SK-N-SH (cell line): ENCODE measurements at regions not wholly inside any gene's neighbourhood (a gene's known extent, or its start where the extent isn't known, plus 50 kb on each side); places are given as distances from the start of the nearest gene placed in this dataset.

Experiments used
- CTCF ChIA-PET: fragments of 300-600, 350-600 bp; formaldehyde crosslinking; extraction: SDS; loops from one replicate; lab custom pipeline; 2021; lab: Yijun Ruan, JAX
- POLR2A ChIA-PET: fragments of 350-600 bp; sonication (Branson Sonifier 250); formaldehyde crosslinking; extraction: SDS; loops from one replicate; lab custom pipeline; 2020; ENCODE audit warnings: antibody characterized with exemption, inconsistent platforms; lab: Yijun Ruan, JAX
- DNase-seq: peaks from one replicate; pipeline ENCODE4 v3.0.0; 2012
- H2AFZ ChIP-seq: fragments of 200-600 bp; sonication (generic); 2 replicates; pipeline ENCODE4 v1.8.1; 2016; ENCODE audit warnings: antibody characterized with exemption, mild to moderate bottlenecking, low read depth
- H3F3A ChIP-seq: fragments of 200-600 bp; sonication (generic); replicated peaks from 2 replicates; pipeline ENCODE3; 2016; ENCODE audit warnings: antibody characterized with exemption, mild to moderate bottlenecking; ENCODE audit not compliant: insufficient read depth
- H3K27ac ChIP-seq, 2 experiments: fragments of 200-500 bp in 1 of 2; fragments of 200-600 bp in 1 of 2; sonication (Bioruptor generic) in 1 of 2; sonication (generic), shearing (Covaris generic) in 1 of 2; 2 replicates each; pipeline versions ENCODE4 v1.5.1 to v1.6.1; 2014 to 2016; ENCODE audit warnings: low read depth in 2 of 2, inconsistent platforms in 1 of 2, low read length in 1 of 2, mild to moderate bottlenecking in 1 of 2, mixed read lengths in 1 of 2
- H3K27me3 ChIP-seq: fragments of 200-600 bp; sonication (generic), shearing (Covaris generic); 2 replicates; pipeline ENCODE4 v1.6.1; 2016; ENCODE audit warnings: mixed run types; ENCODE audit not compliant: insufficient read depth
- H3K36me3 ChIP-seq, 2 experiments: fragments of 200-500 bp in 1 of 2; fragments of 200-600 bp in 1 of 2; sonication (Bioruptor generic) in 1 of 2; sonication (generic) in 1 of 2; replicated peaks in 1 of 2; 2 replicates each; pipeline versions ENCODE3 to v1.5.1; 2014 to 2016; ENCODE audit warnings: low read length in 1 of 2, mild to moderate bottlenecking in 1 of 2; ENCODE audit not compliant: insufficient read depth in 2 of 2, control insufficient read depth in 1 of 2
- H3K4me1 ChIP-seq, 2 experiments: fragments of 200-500 bp in 1 of 2; fragments of 200-600 bp in 1 of 2; sonication (Bioruptor generic) in 1 of 2; sonication (generic), shearing (Covaris generic) in 1 of 2; 2 replicates each; pipeline versions ENCODE4 v1.5.1 to v1.6.1; 2014 to 2016; ENCODE audit warnings: low read depth in 1 of 2, low read length in 1 of 2, mixed run types in 1 of 2; ENCODE audit not compliant: insufficient read depth in 2 of 2, control insufficient read depth in 1 of 2
- H3K4me2 ChIP-seq: fragments of 200-600 bp; sonication (generic), shearing (Covaris generic); 2 replicates; pipeline ENCODE4 v1.6.1; 2017; ENCODE audit warnings: mixed run types
- H3K4me3 ChIP-seq, 2 experiments: fragments of 200-500 bp in 1 of 2; fragments of 200-600 bp in 1 of 2; sonication (Bioruptor generic) in 1 of 2; sonication (generic), shearing (Covaris generic) in 1 of 2; 2 replicates each; pipeline versions ENCODE4 v1.5.1 to v1.8.1; 2014 to 2016; ENCODE audit warnings: low read depth in 2 of 2, inconsistent platforms in 1 of 2, low read length in 1 of 2, mild to moderate bottlenecking in 1 of 2, mixed read lengths in 1 of 2, moderate library complexity in 1 of 2
- H3K79me2 ChIP-seq: fragments of 200-600 bp; sonication (generic); 2 replicates; pipeline ENCODE4 v1.8.1; 2017; ENCODE audit warnings: mild to moderate bottlenecking; ENCODE audit not compliant: insufficient read depth
- H3K9ac ChIP-seq: fragments of 200-600 bp; sonication (generic); 2 replicates; pipeline ENCODE4 v1.6.1; 2017; ENCODE audit warnings: mixed run types
- H3K9me2 ChIP-seq: fragments of 200-600 bp; sonication (generic); 2 replicates; pipeline ENCODE4 v1.6.1; 2017; ENCODE audit warnings: mixed run types
- H3K9me3 ChIP-seq: fragments of 200-600 bp; sonication (generic); 2 replicates; pipeline ENCODE4 v1.6.1; 2017; ENCODE audit warnings: mixed run types, mild to moderate bottlenecking, moderate library complexity
- H4K20me1 ChIP-seq: fragments of 200-600 bp; sonication (generic); 2 replicates; pipeline ENCODE4 v1.6.1; 2017; ENCODE audit warnings: mild to moderate bottlenecking, mixed run types; ENCODE audit not compliant: insufficient read depth
- CHD2 ChIP-seq: fragments of 150-350 bp; IDR thresholded peaks from 2 replicates; pipeline ENCODE4 v1.6.1; 2018; ENCODE audit warnings: low read length; ENCODE audit not compliant: partially characterized antibody
- EP300 ChIP-seq, 2 experiments: IDR thresholded peaks; 2 replicates each; pipeline versions ENCODE4 v1.4.0 to v1.6.1; 2012; ENCODE audit warnings: borderline replicate concordance in 1 of 2, low read depth in 1 of 2, low read length in 1 of 2
- EZH2phosphoT487 ChIP-seq: fragments of 200-600 bp; sonication (generic); IDR thresholded peaks from 2 replicates; pipeline ENCODE4 v1.6.1; 2017; ENCODE audit warnings: low read depth, mixed run types, mild to moderate bottlenecking, antibody characterized with exemption, moderate library complexity, borderline replicate concordance
- FOXJ3 ChIP-seq: sonication (generic); formaldehyde crosslinking; IDR thresholded peaks from 2 replicates; pipeline ENCODE4 v1.5.1; 2020; ENCODE audit warnings: mild to moderate bottlenecking, missing genetic modification reagents
- IRF3 ChIP-seq: fragments of 150-350 bp; IDR thresholded peaks from 2 replicates; pipeline ENCODE4 v1.6.1; 2016; ENCODE audit warnings: mild to moderate bottlenecking, low read depth, low read length
- NFIC ChIP-seq: IDR thresholded peaks from 2 replicates; pipeline ENCODE4 v1.4.0; 2012; ENCODE audit warnings: borderline replicate concordance
- POLR2AphosphoS5 ChIP-seq: IDR thresholded peaks from 2 replicates; pipeline ENCODE4 v1.6.1; 2012; ENCODE audit warnings: low read depth, low read length
- RCOR1 ChIP-seq: fragments of 150-350 bp; IDR thresholded peaks from 2 replicates; pipeline ENCODE4 v1.6.1; 2017; ENCODE audit warnings: antibody characterized with exemption, low read length
- REST ChIP-seq: IDR thresholded peaks from 2 replicates; pipeline ENCODE4 v1.6.1; 2012; ENCODE audit warnings: mild to moderate bottlenecking, low read depth, low read length, moderate library complexity
- RFX5 ChIP-seq: IDR thresholded peaks from 2 replicates; pipeline ENCODE4 v1.6.1; 2012; ENCODE audit warnings: mild to moderate bottlenecking, improper control_type of control experiment, low read length
- RXRA ChIP-seq: IDR thresholded peaks from 2 replicates; pipeline ENCODE4 v1.4.0; 2012; ENCODE audit warnings: low read depth, mild to moderate bottlenecking, borderline replicate concordance
- SIN3A ChIP-seq: IDR thresholded peaks from 2 replicates; pipeline ENCODE4 v1.6.1; 2012; ENCODE audit warnings: low read depth, mild to moderate bottlenecking, low read length, moderate library complexity, borderline replicate concordance
- TCF12 ChIP-seq: IDR thresholded peaks from 2 replicates; pipeline ENCODE4 v1.4.0; 2012
- TEAD4 ChIP-seq: IDR thresholded peaks from 2 replicates; pipeline ENCODE4 v1.4.0; 2012; ENCODE audit warnings: mild to moderate bottlenecking, borderline replicate concordance; ENCODE audit not compliant: insufficient read depth
- WGBS: methylation state at CpG from one replicate; pipeline ENCODE4 v1.1.6; 2017; ENCODE audit warnings: low lambda C conversion rate; 5-methylcytosine and 5-hydroxymethylcytosine counted together
- TF ChIP-seq, protein P1 (sequence below): IDR thresholded peaks from 2 replicates; pipeline ENCODE4 v1.4.0; 2012; ENCODE audit warnings: low read depth, borderline replicate concordance
- TF ChIP-seq, protein P2 (sequence below): IDR thresholded peaks from 2 replicates; pipeline ENCODE4 v1.4.0; 2012; ENCODE audit warnings: low read depth, borderline replicate concordance

DNA sequence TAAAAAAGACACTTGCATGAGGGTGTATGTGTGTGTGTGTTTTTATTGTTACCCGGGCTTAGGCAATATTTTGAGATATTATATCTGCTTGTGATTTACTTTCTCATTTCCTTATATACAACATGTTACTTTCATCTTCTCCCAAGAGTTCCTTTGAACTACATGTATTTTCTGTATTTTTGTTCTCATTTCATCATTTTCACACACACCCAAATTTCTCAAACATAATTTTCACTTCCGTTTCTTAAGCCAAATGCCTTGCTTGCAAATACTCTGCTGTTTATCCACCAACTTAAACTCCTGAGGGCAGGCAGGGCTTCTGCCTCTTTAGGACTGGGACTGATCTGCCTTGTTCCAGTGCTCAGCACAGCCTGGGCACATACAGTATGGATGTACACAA lies 69.3 kb upstream of the FYN start (continued):
- TF ChIP-seq REST (no peak), RXRA (no peak)
- TF ChIP-seq, all 33 proteins: peak for 0

DNA sequence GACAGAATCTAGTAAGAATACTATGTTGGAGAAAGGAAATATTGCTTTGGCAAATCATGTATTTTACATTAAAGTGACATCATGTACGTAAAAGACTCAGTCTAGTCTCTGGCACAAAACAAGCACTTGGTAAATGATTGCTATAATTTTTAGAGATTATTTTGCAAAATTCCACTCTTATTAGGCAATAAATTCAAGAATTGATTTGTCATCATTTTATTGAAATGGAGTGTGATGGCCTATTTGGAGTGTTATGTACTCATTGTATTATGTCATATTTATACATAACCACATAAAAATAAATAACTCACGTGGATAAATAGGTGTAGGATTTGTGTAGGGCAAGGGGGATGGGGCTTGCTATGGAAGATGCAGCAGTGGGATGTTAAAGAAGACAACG lies 70.0 kb upstream of the FYN start:
- 67% methylated on average over 3 of the region's 3 CpGs for WGBS
- no peaks in the 10 kb centered on the region for H3K36me3 ChIP-seq
- no peak overlapping the region for H2AFZ ChIP-seq
- no peak for TF ChIP-seq SIN3A
- TF ChIP-seq, protein P1, sequence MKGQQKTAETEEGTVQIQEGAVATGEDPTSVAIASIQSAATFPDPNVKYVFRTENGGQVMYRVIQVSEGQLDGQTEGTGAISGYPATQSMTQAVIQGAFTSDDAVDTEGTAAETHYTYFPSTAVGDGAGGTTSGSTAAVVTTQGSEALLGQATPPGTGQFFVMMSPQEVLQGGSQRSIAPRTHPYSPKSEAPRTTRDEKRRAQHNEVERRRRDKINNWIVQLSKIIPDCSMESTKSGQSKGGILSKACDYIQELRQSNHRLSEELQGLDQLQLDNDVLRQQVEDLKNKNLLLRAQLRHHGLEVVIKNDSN = no peak
- no peak for TF ChIP-seq TEAD4
- no peak for TF ChIP-seq TCF12
- no peak for TF ChIP-seq EZH2phosphoT487
- TF ChIP-seq POLR2AphosphoS5 = no peak
- TF ChIP-seq CHD2 = no peak
- no peak for TF ChIP-seq RFX5
- TF ChIP-seq, protein P2, sequence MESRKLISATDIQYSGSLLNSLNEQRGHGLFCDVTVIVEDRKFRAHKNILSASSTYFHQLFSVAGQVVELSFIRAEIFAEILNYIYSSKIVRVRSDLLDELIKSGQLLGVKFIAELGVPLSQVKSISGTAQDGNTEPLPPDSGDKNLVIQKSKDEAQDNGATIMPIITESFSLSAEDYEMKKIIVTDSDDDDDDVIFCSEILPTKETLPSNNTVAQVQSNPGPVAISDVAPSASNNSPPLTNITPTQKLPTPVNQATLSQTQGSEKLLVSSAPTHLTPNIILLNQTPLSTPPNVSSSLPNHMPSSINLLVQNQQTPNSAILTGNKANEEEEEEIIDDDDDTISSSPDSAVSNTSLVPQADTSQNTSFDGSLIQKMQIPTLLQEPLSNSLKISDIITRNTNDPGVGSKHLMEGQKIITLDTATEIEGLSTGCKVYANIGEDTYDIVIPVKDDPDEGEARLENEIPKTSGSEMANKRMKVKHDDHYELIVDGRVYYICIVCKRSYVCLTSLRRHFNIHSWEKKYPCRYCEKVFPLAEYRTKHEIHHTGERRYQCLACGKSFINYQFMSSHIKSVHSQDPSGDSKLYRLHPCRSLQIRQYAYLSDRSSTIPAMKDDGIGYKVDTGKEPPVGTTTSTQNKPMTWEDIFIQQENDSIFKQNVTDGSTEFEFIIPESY = no peak
- no peak for TF ChIP-seq FOXJ3
- no peak for TF ChIP-seq EP300 (IDR thresholded peaks at IDR 0.05; ENCODE audit: borderline replicate concordance in 1 of 2, low read depth in 1 of 2, low read length in 1 of 2)
- TF ChIP-seq NFIC = no peak
- no peak for TF ChIP-seq IRF3
- TF ChIP-seq RXRA = no peak
- no peak for TF ChIP-seq RCOR1
- no peak for DNase-seq
- H3K9me3 ChIP-seq = peaks cover 2% of the 10 kb centered on the region; the same call in 1 of the 2 replicates
- no peaks in the 10 kb centered on the region for H3K9me2 ChIP-seq
- H3K4me3 ChIP-seq = no peak overlapping the region
- POLR2A ChIA-PET = no interaction called here
- H3F3A ChIP-seq = peaks cover 9% of the 10 kb centered on the region
- H3K9ac ChIP-seq = no peak overlapping the region
- no peaks in the 10 kb centered on the region for H3K27me3 ChIP-seq
- CTCF ChIA-PET = interaction anchor here (1.1 kb wide), 1 partner anchor 20 kb away, joined by 3 read pairs; no protein-coding TSS in a partner anchor
- H3K27ac ChIP-seq = no peak overlapping the region
- H3K4me1 ChIP-seq = no peaks in the 10 kb centered on the region; a peak in 1 of 4 replicates
- no peak overlapping the region for H3K4me2 ChIP-seq
- no peaks in the 10 kb centered on the region for H4K20me1 ChIP-seq
- H3K79me2 ChIP-seq = no peaks in the 10 kb centered on the region
